GM23338 (cell line): ENCODE measurements at regions not wholly inside any gene's neighbourhood (a gene's known extent, or its start where the extent isn't known, plus 50 kb on each side); places are given as distances from the start of the nearest gene placed in this dataset.
A peak's percentile ranks its signal among the peaks of the same experiment; 100 is the strongest.

Experiments
- ATAC-seq: fragments of 200-7000 bp; cut with Tn5 transposase; 3 replicates; pipeline ENCODE4 v1.9.1; 2020
- DNase-seq: peaks from one replicate; pipeline ENCODE4 v3.0.0-alpha.2; 2015; ENCODE audit warnings: low spot score
- H2AFZ ChIP-seq: fragments of 200-600 bp; sonication (generic); 2 replicates; pipeline ENCODE4 v1.8.0; 2016; ENCODE audit warnings: antibody characterized with exemption, mild to moderate bottlenecking, moderate library complexity
- H3F3A ChIP-seq: fragments of 200-600 bp; sonication (generic); replicated peaks from 2 replicates; pipeline ENCODE4 v1.8.0; 2017; ENCODE audit warnings: antibody characterized with exemption, mixed run types, low read depth
- H3K27ac ChIP-seq: fragments of 200-600 bp; sonication (generic); 2 replicates; pipeline ENCODE4 v1.6.1; 2016; ENCODE audit warnings: low read depth
- H3K27me3 ChIP-seq: fragments of 200-600 bp; sonication (generic); 2 replicates; pipeline ENCODE4 v1.8.0; 2016; ENCODE audit warnings: mild to moderate bottlenecking, mixed run types, moderate library complexity; ENCODE audit not compliant: insufficient read depth
- H3K36me3 ChIP-seq: fragments of 200-600 bp; sonication (generic); 2 replicates; pipeline ENCODE4 v1.8.0; 2016; ENCODE audit warnings: mild to moderate bottlenecking; ENCODE audit not compliant: insufficient read depth
- H3K4me1 ChIP-seq: fragments of 200-600 bp; sonication (generic); 2 replicates; pipeline ENCODE4 v1.8.0; 2016; ENCODE audit warnings: mild to moderate bottlenecking, moderate library complexity; ENCODE audit not compliant: insufficient read depth
- H3K4me2 ChIP-seq: fragments of 200-600 bp; sonication (generic); 2 replicates; pipeline ENCODE4 v1.7.1; 2017; ENCODE audit warnings: mixed run types
- H3K4me3 ChIP-seq: fragments of 200-600 bp; sonication (generic); 2 replicates; pipeline ENCODE4 v1.6.1; 2016; ENCODE audit warnings: mixed run types
- H3K79me2 ChIP-seq: fragments of 200-600 bp; sonication (generic); replicated peaks from 2 replicates; pipeline ENCODE4 v1.8.0; 2017; ENCODE audit warnings: mild to moderate bottlenecking; ENCODE audit not compliant: insufficient read depth
- H3K9me2 ChIP-seq: fragments of 200-600 bp; sonication (generic); 2 replicates; pipeline ENCODE4 v1.8.0; 2017; ENCODE audit not compliant: insufficient read depth
- H4K20me1 ChIP-seq: fragments of 200-600 bp; sonication (generic); replicated peaks from 2 replicates; pipeline ENCODE4 v1.8.0; 2017; ENCODE audit warnings: mild to moderate bottlenecking; ENCODE audit not compliant: insufficient read depth
- H3K27ac Mint-ChIP-seq: 2 replicates; pipeline ENCODE4 v1.8.0; 2020; ENCODE audit warnings: inconsistent platforms, mild to moderate bottlenecking, moderate library complexity, mixed read lengths
- H3K27me3 Mint-ChIP-seq: 3 replicates; pipeline ENCODE4 v1.8.0; 2022; ENCODE audit warnings: low read depth, mild to moderate bottlenecking, moderate library complexity, mixed read lengths, inconsistent platforms; ENCODE audit not compliant: insufficient read depth, poor library complexity
- H3K36me3 Mint-ChIP-seq: 3 replicates; pipeline ENCODE4 v1.8.0; 2021; ENCODE audit warnings: low read depth, mild to moderate bottlenecking, inconsistent platforms, moderate library complexity, mixed read lengths
- H3K4me1 Mint-ChIP-seq: 3 replicates; pipeline ENCODE4 v1.8.0; 2020; ENCODE audit warnings: mild to moderate bottlenecking, inconsistent platforms, mixed read lengths
- H3K4me3 Mint-ChIP-seq: 3 replicates; pipeline ENCODE4 v1.8.0; 2021; ENCODE audit warnings: moderate library complexity, mild to moderate bottlenecking, inconsistent platforms, mixed read lengths
- H3K9me3 Mint-ChIP-seq: 3 replicates; pipeline ENCODE4 v1.8.0; 2020; ENCODE audit warnings: moderate library complexity, mild to moderate bottlenecking, inconsistent platforms, mixed read lengths
- CREB1 ChIP-seq: fragments of 250-450 bp; sonication (Bioruptor Pico); IDR thresholded peaks from 2 replicates; pipeline ENCODE4 v1.5.0; 2020; ENCODE audit warnings: low read depth, mild to moderate bottlenecking, moderate library complexity
- CTCF ChIP-seq, 2 experiments: fragments of 200-600 bp in 1 of 2; sonication (generic) in 1 of 2; conservative IDR thresholded peaks; 2 replicates each; pipeline versions ENCODE4 v1.5.1 to v1.6.1; 2016 to 2017; ENCODE audit warnings: antibody characterized with exemption in 2 of 2, low read depth in 2 of 2, mild to moderate bottlenecking in 2 of 2, moderate library complexity in 1 of 2
- ETS1 ChIP-seq: IDR thresholded peaks from 2 replicates; pipeline ENCODE4 v1.6.1; 2016; ENCODE audit warnings: antibody characterized with exemption
- EZH2 ChIP-seq: fragments of 200-600 bp; sonication (generic); IDR thresholded peaks from one replicate; pipeline ENCODE4 v1.8.0; 2017; ENCODE audit warnings: antibody characterized with exemption, mild to moderate bottlenecking, low read depth; ENCODE audit not compliant: unreplicated experiment
- EZH2phosphoT487 ChIP-seq: fragments of 200-600 bp; sonication (generic); IDR thresholded peaks from one replicate; pipeline ENCODE4 v1.8.1; 2018; ENCODE audit warnings: antibody characterized with exemption; ENCODE audit not compliant: unreplicated experiment
- JUNB ChIP-seq: IDR thresholded peaks from one replicate; pipeline ENCODE4 v1.6.1; 2016; ENCODE audit warnings: antibody characterized with exemption; ENCODE audit not compliant: unreplicated experiment
- NANOG ChIP-seq: IDR thresholded peaks from 2 replicates; pipeline ENCODE4 v1.6.1; 2016; ENCODE audit warnings: antibody characterized with exemption, borderline replicate concordance
- POLR2AphosphoS5 ChIP-seq: IDR thresholded peaks from 2 replicates; pipeline ENCODE4 v1.6.1; 2016; ENCODE audit warnings: antibody characterized with exemption, low read depth
- REST ChIP-seq: IDR thresholded peaks from one replicate; pipeline ENCODE4 v1.6.1; 2018; ENCODE audit warnings: antibody characterized with exemption; ENCODE audit not compliant: unreplicated experiment
- STAT1 ChIP-seq: IDR thresholded peaks from one replicate; pipeline ENCODE4 v1.6.1; 2016; ENCODE audit warnings: antibody characterized with exemption; ENCODE audit not compliant: unreplicated experiment
- ZNF114 ChIP-seq: fragments of 250-450 bp; sonication (Bioruptor Pico); IDR thresholded peaks from 2 replicates; pipeline ENCODE4 v1.5.0; 2020; ENCODE audit warnings: mild to moderate bottlenecking, moderate library complexity
- ZNF331 ChIP-seq: fragments of 250-450 bp; sonication (Bioruptor Pico); IDR thresholded peaks from 2 replicates; pipeline ENCODE4 v1.5.0; 2020; ENCODE audit warnings: low read depth, mild to moderate bottlenecking, moderate library complexity
- ZNF462 ChIP-seq: fragments of 250-450 bp; sonication (Bioruptor Pico); IDR thresholded peaks from 2 replicates; pipeline ENCODE4 v1.5.0; 2020; ENCODE audit warnings: mild to moderate bottlenecking, moderate library complexity

GRCh38 chr14:54312166-54312801 lies 84.5 kb upstream of the CDKN3 start:
- no peak overlapping the region for H3K27ac ChIP-seq
- TF ChIP-seq REST (no peak), EZH2phosphoT487 (no peak), ZNF462 (no peak), STAT1 (no peak), NANOG (no peak), JUNB (no peak), ETS1 (no peak), ZNF114 (CRISPR knock-in tag) (no peak), EZH2 (no peak), CTCF (conservative IDR thresholded peaks at IDR 0.05; ENCODE audit: low read depth in 2 of 2) (no peak), POLR2AphosphoS5 (no peak), ZNF331 (CRISPR knock-in tag) (no peak), CREB1 (CRISPR knock-in tag) (no peak)
- H3K36me3 ChIP-seq, result no peaks in the 10 kb centered on the region
- peak; percentile 13 for DNase-seq
- no peaks in the 10 kb centered on the region; the same call in 1 of the 2 replicates for H3K4me1 ChIP-seq
- no peak for ATAC-seq
- no peaks in the 10 kb centered on the region for H3K9me2 ChIP-seq
- no peak overlapping the region for H3K4me3 ChIP-seq
- Mint-ChIP-seq H3K4me3 (no peak overlapping the region), H3K36me3 (no peaks in the 10 kb centered on the region), H3K4me1 (no peaks in the 10 kb centered on the region), H3K9me3 (no peaks in the 10 kb centered on the region), H3K27me3 (peaks cover 2% of the 10 kb centered on the region), H3K27ac (no peak overlapping the region)
- no peaks in the 10 kb centered on the region for H4K20me1 ChIP-seq
- H2AFZ ChIP-seq, result no peak overlapping the region
- no peaks in the 10 kb centered on the region for H3K27me3 ChIP-seq
- H3K4me2 ChIP-seq, result no peak overlapping the region
- H3K79me2 ChIP-seq, result no peaks in the 10 kb centered on the region
- no peaks in the 10 kb centered on the region for H3F3A ChIP-seq
